Fibroblast of skin of abdomen (primary cell): ENCODE measurements at regions not wholly inside any gene's neighbourhood (a gene's known extent, or its start where the extent isn't known, plus 50 kb on each side); places are given as distances from the start of the nearest gene placed in this dataset.

Experiments used
- DNase-seq: peaks from one replicate; pipeline ENCODE4 v3.0.0-alpha.2; 2013

DNA sequence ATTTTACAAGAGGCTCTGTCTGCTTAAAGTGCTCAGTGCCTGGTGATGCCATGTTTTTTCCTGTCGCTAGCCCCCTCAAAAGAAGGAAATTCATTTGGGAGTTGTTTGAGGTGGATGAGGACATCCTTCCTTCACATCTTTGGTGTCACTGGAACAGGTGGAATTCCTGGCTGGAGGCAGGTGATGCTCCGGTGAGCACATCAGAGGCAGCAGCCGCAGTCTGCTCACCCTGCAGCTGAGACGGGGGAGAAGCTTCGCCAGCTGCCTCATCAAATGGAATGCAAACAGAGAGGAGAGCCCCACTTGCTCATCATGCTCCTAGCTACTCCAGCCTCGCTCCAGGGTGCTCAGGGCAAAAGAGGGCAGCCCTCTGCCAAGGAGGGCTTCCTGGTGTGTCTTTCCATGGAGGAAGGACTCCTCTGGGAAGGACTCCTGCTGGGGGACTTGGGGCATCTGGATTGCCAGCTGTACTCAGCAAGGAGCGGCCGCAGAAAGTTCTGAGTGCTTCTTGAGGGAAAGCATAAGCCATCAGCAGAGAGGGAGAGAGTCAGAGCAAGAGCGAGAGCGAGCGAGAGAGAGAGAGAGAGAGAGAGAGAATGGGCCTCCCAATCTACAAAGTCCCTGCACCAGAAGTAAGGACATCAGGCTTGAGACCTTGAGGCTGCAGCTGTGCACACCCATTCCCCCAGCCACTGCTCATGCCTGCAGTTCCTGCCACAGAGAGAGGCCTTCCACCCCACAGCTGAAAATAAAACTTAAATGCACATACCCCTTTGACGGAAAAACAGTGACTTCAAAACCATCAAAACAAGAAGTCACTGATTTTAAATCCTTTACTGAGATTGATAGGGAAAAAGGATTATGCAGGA lies 74.3 kb upstream of the UBL3 start:
- peak; percentile 83 for DNase-seq

DNA sequence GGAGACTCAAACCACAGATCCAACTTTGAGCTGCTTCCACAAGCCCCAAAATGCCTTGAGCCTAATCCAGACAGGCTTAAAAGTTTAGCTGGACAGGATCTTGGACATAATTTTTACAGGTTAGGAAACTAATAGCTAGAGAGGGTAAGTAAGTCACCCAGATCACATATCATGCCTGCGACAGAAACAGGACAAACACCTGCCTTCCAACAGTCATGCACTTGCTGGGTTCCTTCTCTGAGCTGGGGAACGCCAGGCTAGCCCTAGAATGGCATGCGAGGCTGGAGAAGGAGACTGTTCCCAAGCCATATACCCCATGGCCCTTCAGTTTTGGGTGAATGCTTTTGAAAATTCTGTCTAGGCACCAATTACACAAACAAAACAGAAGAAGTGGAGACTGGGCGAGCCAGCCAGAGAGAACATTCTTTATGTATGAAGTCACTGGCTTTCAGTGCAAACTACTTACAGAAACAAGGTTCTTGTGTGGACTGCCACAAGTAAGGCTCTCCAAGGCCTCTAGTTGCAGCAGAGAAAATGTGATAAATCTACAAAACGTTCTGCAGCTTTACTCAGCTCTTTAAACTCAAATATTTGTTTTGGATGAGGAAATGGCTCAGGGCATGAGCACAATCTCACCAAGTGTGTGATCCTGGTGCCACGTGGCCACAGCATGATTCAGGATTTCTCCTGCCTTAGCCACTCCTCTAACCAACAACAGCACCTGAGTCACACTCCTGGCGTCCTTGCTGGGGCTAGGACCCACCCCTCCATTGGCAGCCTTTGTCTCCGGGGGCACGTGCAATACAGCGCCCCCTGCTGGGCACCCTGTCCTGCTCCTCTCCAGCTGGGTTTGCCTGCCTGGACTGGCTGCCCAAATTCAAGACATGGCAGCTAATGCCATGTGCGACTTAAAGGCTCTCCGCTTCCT lies 73.4 kb upstream of the UBL3 start:
- peak; percentile 99 for DNase-seq

DNA sequence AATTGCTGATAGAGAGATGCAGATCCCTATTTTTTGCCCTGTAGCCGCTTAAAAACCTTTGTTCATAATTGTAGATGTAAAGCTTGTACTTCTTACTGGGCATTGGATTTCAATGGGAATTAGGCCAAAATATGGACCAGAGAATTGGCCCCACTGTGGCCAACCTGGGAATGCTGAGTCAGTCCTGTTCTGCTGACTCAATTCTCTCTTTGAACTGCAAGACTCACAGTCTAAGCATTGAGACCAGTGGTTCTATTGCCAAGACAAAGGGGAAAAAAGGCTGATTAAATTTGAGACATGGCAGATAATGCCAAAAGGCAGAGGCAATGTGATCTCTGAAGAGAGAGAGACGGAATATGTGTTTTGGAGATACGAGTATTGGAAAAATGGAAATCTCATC lies 72.5 kb upstream of the UBL3 start:
- peak; percentile 84 for DNase-seq

DNA sequence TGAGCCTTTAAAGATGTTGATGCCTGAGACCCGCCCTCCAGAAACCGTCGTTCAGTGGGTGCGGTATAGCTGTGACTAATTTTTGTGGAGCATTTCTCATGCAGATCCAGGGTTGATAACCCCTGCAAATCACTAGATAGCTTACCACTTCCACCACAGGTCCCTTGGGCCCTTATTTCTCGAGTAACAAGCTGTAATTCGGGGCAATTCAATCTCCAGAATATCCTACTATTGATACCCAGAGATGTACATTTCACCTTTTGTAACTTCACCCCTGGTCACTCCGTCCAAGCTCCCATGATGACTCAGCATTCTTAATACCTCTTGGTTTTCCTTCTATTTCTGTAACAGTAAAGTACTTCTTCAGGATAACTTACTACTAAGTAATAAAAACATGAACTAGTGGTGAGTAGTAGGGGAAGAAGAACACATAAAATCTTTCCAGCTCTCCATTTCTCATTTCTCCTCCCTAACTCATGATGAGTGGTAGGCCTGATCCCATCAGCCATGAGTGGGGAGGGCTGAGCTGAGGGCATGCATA lies 71.9 kb upstream of the UBL3 start:
- DNase-seq: peak; percentile 42

DNA sequence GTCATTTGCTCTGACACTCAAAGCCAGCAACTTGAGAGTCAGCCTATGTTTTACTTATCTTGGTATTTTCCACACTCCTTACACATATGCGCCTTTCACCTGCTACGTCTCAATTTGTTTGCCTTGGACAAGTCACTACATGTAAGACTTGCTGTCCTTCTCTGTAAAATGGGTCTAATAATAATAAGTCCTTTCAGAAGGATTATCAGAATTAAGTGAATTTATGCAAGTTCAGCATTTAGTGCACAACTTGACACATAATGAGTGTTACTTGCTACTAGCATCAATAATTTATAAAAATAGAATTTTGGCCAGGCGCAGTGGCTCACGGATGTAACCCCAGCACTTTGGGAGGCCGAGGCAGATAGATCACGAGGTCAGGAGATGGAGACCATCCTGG lies 71.1 kb upstream of the UBL3 start:
- no peak for DNase-seq

DNA sequence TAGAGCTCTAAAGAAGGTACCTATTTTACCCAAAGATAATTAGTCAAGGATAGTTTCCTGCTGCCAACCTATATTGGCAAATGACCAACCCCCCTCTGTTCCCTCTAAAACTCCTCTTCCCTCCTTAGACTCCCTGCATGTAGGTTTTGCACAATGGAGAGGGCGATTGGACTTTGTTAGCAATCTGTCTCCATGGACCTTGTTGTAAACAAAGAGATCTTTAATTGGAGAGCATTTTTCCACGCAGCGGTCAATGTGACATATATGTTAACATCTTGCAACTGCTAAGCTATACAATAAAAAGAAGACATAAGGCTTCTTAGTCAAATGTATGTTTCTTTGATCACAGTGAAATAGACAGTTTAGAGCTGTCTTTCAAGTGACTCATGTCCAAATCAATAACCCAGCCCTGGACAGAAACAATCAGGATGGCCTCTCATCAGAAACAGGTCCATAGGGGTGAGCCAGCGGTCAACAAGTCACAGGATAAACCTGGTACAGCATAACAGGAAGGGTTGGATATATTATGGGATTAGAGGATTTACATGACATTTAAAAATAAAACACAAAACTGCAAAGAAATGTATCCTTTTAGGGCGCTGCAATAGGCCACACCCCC lies 69.7 kb upstream of the UBL3 start:
- no peak for DNase-seq

DNA sequence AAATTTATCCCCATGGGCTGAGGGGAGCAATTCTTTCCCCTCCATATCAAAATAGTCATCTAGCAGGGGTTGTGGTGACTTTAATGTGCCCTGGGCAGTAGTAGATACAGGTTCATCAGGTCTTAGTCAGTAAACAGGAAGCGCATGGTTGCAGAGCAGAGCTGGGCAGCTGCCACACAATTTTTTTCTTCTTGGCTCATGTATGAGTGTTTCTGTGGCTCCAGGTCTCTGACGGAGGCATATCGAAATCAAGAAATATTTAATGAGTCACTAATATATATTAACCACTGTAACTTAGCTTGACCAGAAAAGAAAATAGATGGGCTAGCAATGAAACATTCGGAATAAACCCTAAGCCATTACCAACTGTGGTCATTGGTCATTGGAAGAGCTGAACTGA lies 68.4 kb upstream of the UBL3 start:
- DNase-seq: peak; percentile 90

DNA sequence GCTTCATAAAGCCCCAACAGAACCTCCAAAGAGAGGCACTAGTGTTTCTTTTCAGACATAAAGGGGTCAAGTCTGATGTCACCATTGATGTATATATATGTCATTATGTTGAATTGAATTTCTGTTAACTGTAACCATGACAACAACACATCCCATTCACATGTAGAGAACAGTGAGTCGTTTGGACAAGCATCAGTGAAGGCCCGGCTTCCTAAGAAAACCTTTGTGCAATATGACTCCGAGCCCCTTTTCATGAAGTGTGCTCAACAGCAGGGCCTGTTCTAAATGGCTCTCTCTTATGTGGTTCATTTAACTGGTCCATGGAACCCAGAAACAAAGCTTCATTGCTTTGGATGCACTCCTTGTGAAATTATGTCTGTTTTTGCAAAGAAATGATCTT lies 67.2 kb upstream of the UBL3 start:
- DNase-seq: no peak

DNA sequence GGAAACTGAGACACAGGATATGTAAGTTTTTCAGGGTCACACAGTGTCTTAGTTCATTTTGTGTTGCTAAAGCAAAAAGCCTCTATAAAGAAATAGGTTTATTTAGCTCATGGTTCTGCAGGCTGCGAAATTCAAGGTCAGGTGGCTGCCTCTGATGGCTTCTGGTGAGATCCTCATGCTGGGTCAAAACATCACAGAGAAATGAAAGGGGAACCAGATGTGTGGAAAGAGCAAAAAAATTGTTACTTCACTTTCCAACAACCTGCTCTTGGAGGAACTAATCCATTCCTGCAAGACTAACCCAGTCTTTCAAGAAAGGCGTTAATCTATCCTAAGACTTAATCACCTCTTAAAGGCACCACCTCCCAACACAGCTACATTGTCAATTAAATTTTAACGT lies 64.2 kb upstream of the UBL3 start:
- DNase-seq: no peak

DNA sequence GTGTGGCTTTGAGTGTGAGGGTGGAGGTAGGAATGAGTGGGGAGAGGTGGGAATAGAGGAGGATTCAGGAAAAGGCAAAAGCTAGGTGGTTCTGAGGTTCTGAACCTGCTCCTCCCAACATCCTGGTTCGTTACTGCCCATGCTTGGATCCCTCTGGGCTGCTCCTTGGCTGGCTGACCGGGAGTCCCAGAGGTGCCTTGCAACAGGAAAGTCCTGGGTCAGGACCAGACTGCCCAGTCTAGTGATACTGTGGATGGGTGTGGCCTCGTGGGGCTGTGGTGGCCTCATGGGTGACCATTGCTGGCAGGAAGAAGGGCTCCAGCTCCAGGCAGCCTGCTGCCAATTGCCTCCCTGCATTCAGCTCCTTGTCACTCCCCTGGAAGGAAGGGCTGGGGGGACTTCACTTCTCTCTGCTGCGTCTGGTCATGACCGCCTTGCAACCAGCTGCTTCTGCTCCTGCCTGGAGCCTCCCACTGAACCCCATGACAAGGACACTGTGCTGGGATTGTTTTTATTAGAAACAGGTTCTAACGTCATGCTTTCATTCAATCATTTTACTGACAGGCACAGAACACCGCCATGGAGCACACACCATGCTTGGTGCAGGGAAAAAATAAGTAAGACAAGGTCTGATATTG lies 61.5 kb upstream of the UBL3 start:
- no peak for DNase-seq

DNA sequence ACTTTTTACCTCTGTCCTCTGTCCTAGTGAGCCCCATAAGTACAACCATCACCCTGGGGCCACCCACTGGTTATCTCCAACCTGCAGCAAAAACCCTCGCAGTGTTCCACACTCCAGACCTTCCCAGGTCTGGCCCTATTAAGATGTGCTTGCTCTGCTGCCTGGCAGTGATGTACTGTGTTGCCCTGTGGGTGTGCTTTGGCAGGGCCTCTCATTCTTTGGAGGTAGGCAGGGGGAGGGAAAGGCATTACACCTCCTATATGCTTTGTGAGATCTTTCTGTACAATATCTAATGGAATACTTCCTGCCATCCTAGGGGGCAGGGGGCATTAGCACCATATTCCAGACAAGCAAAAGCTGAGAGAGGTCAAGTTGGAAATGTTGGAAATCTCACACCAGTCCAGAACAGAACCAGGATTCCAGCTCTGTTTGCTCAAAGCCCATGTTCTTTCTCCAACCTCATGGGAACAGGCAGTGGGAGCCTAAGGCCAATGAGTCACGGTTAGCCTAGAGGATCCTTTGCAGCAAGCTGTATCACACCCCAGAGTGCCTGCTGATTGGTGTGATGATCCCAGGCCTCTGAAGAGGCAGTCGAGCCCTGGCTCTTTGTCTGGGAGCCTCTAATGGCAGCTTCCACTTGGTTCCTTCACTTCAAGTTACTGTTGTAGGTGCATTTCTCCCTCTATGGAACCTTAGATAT lies 59.7 kb upstream of the UBL3 start:
- peak; percentile 53 for DNase-seq

DNA sequence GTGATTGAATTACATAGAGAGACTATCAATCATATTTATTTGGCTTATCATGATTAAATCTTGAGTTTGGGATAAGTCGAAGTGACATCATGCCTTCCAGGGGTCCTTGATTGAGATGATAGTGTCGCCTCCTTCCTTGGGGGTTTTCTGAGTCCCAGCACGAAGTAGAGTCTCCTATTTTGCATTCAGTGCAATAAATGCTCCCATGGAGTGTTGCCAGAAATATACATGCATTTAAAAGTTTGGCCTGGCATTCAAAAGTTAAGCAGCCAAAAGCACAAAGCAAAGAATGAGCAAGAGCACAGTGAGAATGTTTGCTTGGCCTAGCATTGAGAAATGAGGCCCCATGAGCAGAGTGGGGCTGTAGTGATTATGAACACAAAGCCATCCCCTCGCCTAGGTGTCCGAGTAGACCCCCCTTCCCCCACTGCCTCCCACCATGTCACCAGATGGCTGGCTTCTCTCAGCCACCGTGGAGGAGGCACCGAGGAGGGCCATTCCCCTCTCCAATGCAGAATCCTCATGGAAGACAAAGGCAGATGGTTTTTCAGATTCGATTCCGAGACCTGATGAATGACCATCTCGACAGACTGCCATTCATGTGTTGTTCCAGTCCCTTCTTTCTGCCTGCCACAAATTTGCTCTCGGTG lies 58.8 kb upstream of the UBL3 start:
- no peak for DNase-seq

DNA sequence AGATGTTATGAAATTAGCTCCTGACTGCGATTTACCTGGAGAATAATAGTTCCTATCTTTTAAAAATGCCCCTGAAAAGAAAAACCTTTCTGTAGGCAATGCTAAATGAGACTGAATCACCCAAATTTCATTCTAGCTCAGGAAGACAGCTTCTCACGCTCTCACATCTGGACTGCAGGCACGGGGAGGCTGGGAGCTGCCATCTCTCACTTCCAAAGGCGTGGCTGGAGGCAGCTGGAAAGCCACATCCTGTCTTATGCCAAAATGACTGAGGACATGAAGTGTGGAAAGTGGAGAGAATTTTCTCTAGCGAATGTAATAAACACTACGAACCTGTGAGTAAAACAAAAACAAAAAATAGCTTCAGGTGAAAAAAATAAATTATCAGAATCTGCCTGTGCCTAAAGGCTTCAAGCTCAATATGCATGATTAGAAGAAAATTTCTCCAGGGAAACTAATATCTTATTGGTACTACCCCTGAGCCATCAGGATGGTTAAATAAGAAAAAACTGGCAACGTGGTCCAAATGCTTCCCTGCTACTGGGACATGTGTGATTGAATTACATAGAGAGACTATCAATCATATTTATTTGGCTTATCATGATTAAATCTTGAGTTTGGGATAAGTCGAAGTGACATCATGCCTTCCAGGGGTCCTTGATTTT lies 58.1 kb upstream of the UBL3 start:
- DNase-seq: peak; percentile 82

DNA sequence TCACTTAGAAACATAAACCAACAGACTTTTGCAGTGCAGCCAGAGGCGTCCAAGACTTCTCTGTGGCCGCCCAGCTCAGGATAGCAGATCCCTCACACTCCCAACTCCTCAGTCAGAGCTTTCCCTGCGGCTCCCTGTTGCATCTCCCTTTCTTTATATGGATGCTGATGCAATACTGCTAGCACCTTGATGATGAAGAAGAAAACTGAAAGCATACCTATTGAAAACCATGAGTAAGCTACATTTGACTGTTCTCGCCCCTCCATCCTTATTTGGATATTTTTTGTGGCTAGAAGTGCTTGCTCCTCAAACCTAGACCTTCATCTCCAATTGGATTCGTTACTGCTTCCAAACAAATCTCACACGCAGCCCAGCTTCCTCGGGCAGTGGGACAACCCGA lies 57.3 kb upstream of the UBL3 start:
- DNase-seq: no peak

DNA sequence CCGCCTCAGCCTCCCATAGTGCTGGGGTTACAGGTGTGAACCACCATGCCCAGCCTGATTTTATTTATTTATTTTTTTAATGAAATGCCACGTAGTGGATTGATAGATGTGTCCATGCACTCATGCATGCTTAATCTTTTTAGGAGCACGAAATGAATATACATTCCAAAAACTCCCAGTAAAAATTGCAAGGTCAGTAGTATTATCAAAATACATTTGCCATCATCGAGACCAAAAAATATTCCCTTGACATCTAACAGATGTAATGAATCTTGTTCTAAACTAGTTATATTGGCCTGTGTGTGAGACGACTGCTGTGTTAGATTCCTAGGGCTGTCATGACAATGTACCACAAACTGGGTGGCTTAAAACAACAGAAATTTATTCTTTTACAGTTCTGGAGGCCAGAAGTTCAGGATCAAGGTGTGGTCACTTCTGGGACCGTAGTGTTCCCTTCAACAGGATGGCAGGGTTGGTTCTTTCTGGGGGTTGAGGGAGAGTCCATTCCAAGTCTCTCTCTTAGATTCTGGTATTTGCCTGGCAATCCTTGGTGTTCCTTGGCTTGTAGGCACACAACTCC lies 56.1 kb upstream of the UBL3 start:
- no peak for DNase-seq

DNA sequence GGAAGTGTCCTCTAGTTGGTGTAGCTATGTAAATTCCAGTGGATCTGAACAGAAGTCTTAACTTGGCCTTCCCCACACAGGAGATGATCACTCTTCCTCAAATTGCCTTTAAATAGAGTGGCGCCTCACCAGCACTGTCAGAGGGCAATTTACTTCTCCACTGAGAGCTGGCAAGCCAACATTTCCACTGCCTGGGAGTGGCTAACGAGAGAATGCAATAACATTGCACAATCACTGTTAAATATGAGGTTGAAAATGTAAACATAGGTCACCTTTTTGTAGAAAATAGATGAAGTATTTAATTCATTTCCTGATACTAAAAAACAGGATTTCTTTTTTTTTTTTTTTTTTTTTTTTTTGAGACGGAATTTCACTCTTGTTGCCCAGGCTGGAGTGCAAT lies 55.4 kb upstream of the UBL3 start:
- DNase-seq: peak; percentile 35

DNA sequence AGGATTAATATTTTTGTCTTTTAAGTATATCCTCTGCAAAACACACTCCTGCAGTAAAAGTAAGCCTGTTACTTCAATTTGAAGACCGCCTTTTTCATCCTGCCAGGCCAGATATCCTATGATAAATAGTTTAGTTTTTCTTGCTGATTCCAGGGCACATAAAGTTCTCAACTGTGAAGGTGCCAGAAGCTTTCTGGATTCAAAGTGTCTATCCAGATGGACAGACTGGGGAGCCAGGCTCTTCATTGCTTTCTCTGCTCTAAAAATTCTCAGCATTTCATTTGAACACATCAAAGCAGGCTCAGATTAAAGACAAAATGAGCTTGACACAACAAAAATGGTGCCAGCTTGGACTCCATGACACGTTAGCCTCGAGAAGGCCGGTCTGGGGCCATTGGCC lies 53.6 kb upstream of the UBL3 start:
- DNase-seq: no peak

DNA sequence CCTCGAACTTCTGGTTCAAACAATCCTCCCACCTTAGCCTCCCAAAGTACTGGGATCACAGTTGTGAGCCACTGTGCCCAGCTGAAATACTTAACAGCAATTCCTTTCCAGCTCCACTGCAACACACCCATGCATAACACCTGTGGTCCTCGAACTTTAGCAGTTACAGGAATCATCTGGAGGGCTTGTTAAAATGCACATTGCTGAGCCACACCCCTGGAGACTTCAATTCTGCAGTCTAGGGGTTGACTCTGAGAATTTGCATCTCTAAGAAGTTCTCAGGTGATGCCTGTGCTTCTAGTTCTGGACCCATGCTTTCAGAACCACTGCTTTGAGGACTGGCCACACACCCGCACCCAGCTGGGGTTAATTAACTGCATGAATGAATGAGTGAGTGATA lies 53.1 kb upstream of the UBL3 start:
- DNase-seq: no peak

DNA sequence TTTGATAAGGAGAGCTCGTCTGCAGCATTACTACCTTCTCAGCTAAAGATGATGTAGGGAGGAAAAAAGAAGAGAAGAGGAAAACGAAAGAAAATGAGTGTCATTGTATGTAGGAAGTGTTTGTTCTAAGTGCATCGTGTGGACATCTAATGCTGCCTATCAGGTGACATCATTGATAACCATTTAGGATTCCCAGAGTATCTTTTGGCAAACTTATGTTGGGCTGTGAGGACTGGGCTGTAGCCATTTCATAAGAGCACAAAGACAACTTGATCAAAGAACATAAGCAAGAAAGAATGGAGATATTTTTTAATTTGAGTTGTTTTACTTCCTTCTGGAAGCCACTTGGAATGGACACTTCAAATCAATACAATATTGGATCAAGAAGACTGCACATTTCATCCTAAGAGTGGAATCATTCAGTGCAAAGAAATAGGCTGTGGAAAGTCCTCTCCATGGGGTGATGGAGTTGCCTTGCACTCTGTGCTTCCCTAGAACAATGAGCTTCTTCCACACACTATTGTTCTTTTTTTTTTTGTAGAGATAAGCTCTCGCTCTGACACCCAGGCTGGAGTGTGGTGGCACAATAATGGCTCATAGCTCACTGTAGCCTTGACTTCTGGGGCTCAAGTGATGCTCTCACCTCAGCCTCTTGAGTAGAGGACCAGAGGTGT lies 52.4 kb upstream of the UBL3 start:
- DNase-seq: no peak
